H9 (cell line): ENCODE measurements at regions not wholly inside any gene's neighbourhood (a gene's known extent, or its start where the extent isn't known, plus 50 kb on each side); places are given as distances from the start of the nearest gene placed in this dataset.

Experiments
- DNase-seq: peaks from one replicate; pipeline ENCODE4 v3.0.0-alpha.2; 2017
- H2AFZ ChIP-seq: one replicate; pipeline ENCODE4 v1.6.1; 2013; ENCODE audit warnings: mild to moderate bottlenecking, low read length, control low read depth, moderate library complexity
- H2AK5ac ChIP-seq: 2 replicates; pipeline ENCODE4 v1.6.1; 2013; ENCODE audit warnings: low read length, control low read depth, mixed read lengths; ENCODE audit not compliant: insufficient read length
- H2BK120ac ChIP-seq: one replicate; pipeline ENCODE4 v1.6.1; 2013; ENCODE audit warnings: low read depth, mild to moderate bottlenecking, low read length, control low read depth, inconsistent platforms; ENCODE audit not compliant: poor library complexity, severe bottlenecking
- H2BK12ac ChIP-seq: 2 replicates; pipeline ENCODE4 v1.6.1; 2013; ENCODE audit warnings: low read length, control low read depth, mixed read lengths, low read depth; ENCODE audit not compliant: insufficient read length
- H2BK15ac ChIP-seq: 2 replicates; pipeline ENCODE4 v1.6.1; 2013; ENCODE audit warnings: low read depth, low read length, control low read depth
- H2BK20ac ChIP-seq: one replicate; pipeline ENCODE4 v1.6.1; 2013; ENCODE audit warnings: low read depth, mild to moderate bottlenecking, low read length, control low read depth, inconsistent platforms; ENCODE audit not compliant: poor library complexity, severe bottlenecking
- H2BK5ac ChIP-seq: 2 replicates; pipeline ENCODE4 v1.6.1; 2013; ENCODE audit warnings: low read length, control low read depth, mixed read lengths; ENCODE audit not compliant: insufficient read length
- H3K14ac ChIP-seq: 2 replicates; pipeline ENCODE4 v1.6.1; 2013; ENCODE audit warnings: low read length, control low read depth; ENCODE audit not compliant: insufficient read depth
- H3K18ac ChIP-seq: 2 replicates; pipeline ENCODE4 v1.6.1; 2013; ENCODE audit warnings: low read depth, mild to moderate bottlenecking, mixed read lengths, low read length, control low read depth; ENCODE audit not compliant: insufficient read length
- H3K23ac ChIP-seq: 2 replicates; pipeline ENCODE4 v1.6.1; 2013; ENCODE audit warnings: low read length, control low read depth, mixed read lengths, low read depth; ENCODE audit not compliant: insufficient read length
- H3K23me2 ChIP-seq: 2 replicates; pipeline ENCODE4 v1.6.1; 2013; ENCODE audit warnings: low read depth, mild to moderate bottlenecking, mixed read lengths, low read length, control low read depth; ENCODE audit not compliant: insufficient read length, poor library complexity, severe bottlenecking
- H3K27ac ChIP-seq: 2 replicates; pipeline ENCODE4 v1.5.1; 2013; ENCODE audit warnings: low read length, control low read depth, mixed read lengths, low read depth; ENCODE audit not compliant: insufficient read length
- H3K27me3 ChIP-seq: 2 replicates; pipeline ENCODE4 v1.6.1; 2013; ENCODE audit warnings: low read length, control low read depth, inconsistent platforms; ENCODE audit not compliant: insufficient read depth
- H3K4ac ChIP-seq: 2 replicates; pipeline ENCODE4 v1.6.1; 2013; ENCODE audit warnings: low read depth, mild to moderate bottlenecking, control low read depth, inconsistent platforms, low read length, moderate library complexity
- H3K4me1 ChIP-seq: 2 replicates; pipeline ENCODE4 v1.6.1; 2013; ENCODE audit warnings: low read length, control low read depth, inconsistent platforms; ENCODE audit not compliant: insufficient read depth
- H3K4me2 ChIP-seq: 2 replicates; pipeline ENCODE4 v1.6.1; 2013; ENCODE audit warnings: low read length, control low read depth, mixed read lengths; ENCODE audit not compliant: insufficient read length, insufficient read depth
- H3K56ac ChIP-seq: 2 replicates; pipeline ENCODE4 v1.6.1; 2013; ENCODE audit warnings: low read depth, mild to moderate bottlenecking, mixed read lengths, low read length, control low read depth; ENCODE audit not compliant: insufficient read length
- H3K79me1 ChIP-seq: 2 replicates; pipeline ENCODE4 v1.6.1; 2013; ENCODE audit warnings: low read depth, mild to moderate bottlenecking, moderate library complexity, low read length, control low read depth, inconsistent platforms; ENCODE audit not compliant: insufficient read depth, poor library complexity, severe bottlenecking
- H3K79me2 ChIP-seq: 2 replicates; pipeline ENCODE4 v1.6.1; 2013; ENCODE audit warnings: low read length, control low read depth, inconsistent platforms; ENCODE audit not compliant: insufficient read depth
- H3K9ac ChIP-seq: 2 replicates; pipeline ENCODE4 v1.6.1; 2013; ENCODE audit warnings: low read length, control low read depth, mixed read lengths; ENCODE audit not compliant: insufficient read length; ENCODE audit errors: extremely low read depth
- H3K9me3 ChIP-seq: one replicate; pipeline ENCODE4 v1.6.1; 2013; ENCODE audit warnings: low read depth, low read length, inconsistent platforms; ENCODE audit not compliant: control insufficient read depth
- H3T11ph ChIP-seq: one replicate; pipeline ENCODE4 v1.6.1; 2013; ENCODE audit warnings: mild to moderate bottlenecking, low read length, control low read depth, inconsistent platforms
- H4K20me1 ChIP-seq: one replicate; pipeline ENCODE4 v1.6.1; 2013; ENCODE audit not compliant: control insufficient read depth, insufficient read length, insufficient read depth
- H4K5ac ChIP-seq: 2 replicates; pipeline ENCODE4 v1.6.1; 2013; ENCODE audit warnings: low read depth, mild to moderate bottlenecking, mixed read lengths, low read length, control low read depth; ENCODE audit not compliant: insufficient read length
- H4K8ac ChIP-seq: replicated peaks from 2 replicates; pipeline ENCODE4 v1.6.1; 2013; ENCODE audit warnings: low read length, control low read depth, mixed read lengths, low read depth; ENCODE audit not compliant: insufficient read length
- H4K91ac ChIP-seq: 2 replicates; pipeline ENCODE4 v1.6.1; 2013; ENCODE audit warnings: low read depth, mild to moderate bottlenecking, moderate library complexity, mixed read lengths, low read length, control low read depth; ENCODE audit not compliant: insufficient read length
- H3K27ac Mint-ChIP-seq, 3 experiments: 2 replicates in 2 of 3; 3 replicates in 1 of 3; pipeline ENCODE4 v1.8.0; 2020 to 2021; ENCODE audit warnings: mixed read lengths in 3 of 3, mild to moderate bottlenecking in 1 of 3, moderate library complexity in 1 of 3
- H3K27me3 Mint-ChIP-seq: 2 replicates; pipeline ENCODE4 v1.8.0; 2021; ENCODE audit warnings: low read depth, mild to moderate bottlenecking, moderate library complexity, mixed read lengths
- H3K36me3 Mint-ChIP-seq, 3 experiments: 2 replicates in 2 of 3; 3 replicates in 1 of 3; pipeline ENCODE4 v1.8.0; 2020 to 2021; ENCODE audit warnings: low read depth in 3 of 3, mixed read lengths in 3 of 3; ENCODE audit not compliant: insufficient read depth in 1 of 3
- H3K4me1 Mint-ChIP-seq, 2 experiments: 2 replicates each; pipeline ENCODE4 v1.8.0; 2020; ENCODE audit warnings: mixed read lengths in 2 of 2
- H3K4me3 Mint-ChIP-seq, 2 experiments: 2 replicates in 1 of 2; 3 replicates in 1 of 2; pipeline ENCODE4 v1.8.0; 2020 to 2021; ENCODE audit warnings: mild to moderate bottlenecking in 2 of 2, mixed read lengths in 2 of 2, moderate library complexity in 1 of 2
- H3K9me3 Mint-ChIP-seq, 2 experiments: 2 replicates in 1 of 2; 3 replicates in 1 of 2; pipeline ENCODE4 v1.8.0; 2020; ENCODE audit warnings: mild to moderate bottlenecking in 2 of 2, mixed read lengths in 2 of 2, moderate library complexity in 1 of 2
- CTCF ChIP-seq: fragments of 200-600 bp; sonication (generic); conservative IDR thresholded peaks from 3 replicates; pipeline ENCODE4 v1.8.0; 2021; ENCODE audit warnings: antibody characterized with exemption, mild to moderate bottlenecking
- WGBS: extraction: QIAGEN DNeasy Blood & Tissue Kit; methylation state at CpG from one replicate; pipeline ENCODE4 v1.1.7; 2013; ENCODE audit warnings: missing lambda C conversion rate, low lambda C conversion rate, mixed read lengths; ENCODE audit not compliant: insufficient read length; ENCODE audit errors: extremely low coverage; 5-methylcytosine and 5-hydroxymethylcytosine counted together

GRCh38 chr11:115613004-115613403 is 108.8 kb upstream of the CADM1 start:
- H2BK5ac ChIP-seq, result no peak overlapping the region
- no peaks in the 10 kb centered on the region for H3K27me3 ChIP-seq
- H4K91ac ChIP-seq, result no peak overlapping the region
- no peak overlapping the region for H3K18ac ChIP-seq
- Mint-ChIP-seq H3K4me1 (peaks cover 18 to 22% of the 10 kb centered on the region in 2 experiments), H3K27ac (no peak overlapping the region), H3K4me3 (no peak overlapping the region), H3K9me3 (no peaks in the 10 kb centered on the region), H3K36me3 (no peaks in the 10 kb centered on the region), H3K27me3 (peaks cover 50% of the 10 kb centered on the region)
- no peak overlapping the region for H2BK12ac ChIP-seq
- no peak overlapping the region for H3K9ac ChIP-seq
- no peak overlapping the region for H2AFZ ChIP-seq
- no peak overlapping the region for H2BK120ac ChIP-seq
- H3K23me2 ChIP-seq, result no peaks in the 10 kb centered on the region
- H2BK15ac ChIP-seq, result no peak overlapping the region
- no peak overlapping the region for H3K14ac ChIP-seq
- H4K5ac ChIP-seq, result no peak overlapping the region
- H3K27ac ChIP-seq, result no peak overlapping the region
- no peak overlapping the region for H3T11ph ChIP-seq
- WGBS, result no CpG with 5 or more reads among the region's 3 CpGs
- DNase-seq, result no peak
- no peak overlapping the region for H2BK20ac ChIP-seq
- H2AK5ac ChIP-seq, result no peak overlapping the region
- H3K9me3 ChIP-seq, result no peaks in the 10 kb centered on the region
- H4K20me1 ChIP-seq, result no peaks in the 10 kb centered on the region
- H3K79me2 ChIP-seq, result no peaks in the 10 kb centered on the region
- no peak overlapping the region for H3K23ac ChIP-seq
- no peak overlapping the region for H3K56ac ChIP-seq
- H4K8ac ChIP-seq, result no peak overlapping the region
- peaks cover 2% of the 10 kb centered on the region; the same call in 1 of the 2 replicates for H3K4me1 ChIP-seq
- TF ChIP-seq CTCF, result no peak
- no peak overlapping the region for H3K4ac ChIP-seq
- no peak overlapping the region for H3K4me2 ChIP-seq
- no peaks in the 10 kb centered on the region for H3K79me1 ChIP-seq
